Activated CD4-positive, alpha-beta T cell treated with anti-CD3 and anti-CD28 coated beads for 36 hours (primary cell): ENCODE measurements at regions not wholly inside any gene's neighbourhood (a gene's known extent, or its start where the extent isn't known, plus 50 kb on each side); places are given as distances from the start of the nearest gene placed in this dataset.
A peak's percentile ranks its signal among the peaks of the same experiment; 100 is the strongest.
"Not testable (repeated sequence)": the region's sequence is repeated elsewhere in the genome, so short reads cannot be mapped to it uniquely, and the experiment has no call there.

Experiments used
- ATAC-seq: fragments of 200-7000 bp; cut with Tn5 transposase; one replicate; pipeline ENCODE4 v1.10.0; 2021; ENCODE audit warnings: mild to moderate bottlenecking, moderate library complexity
- CTCF ChIA-PET: fragments of 350-600 bp; sonication (Branson Sonifier 250); formaldehyde crosslinking; loops from one replicate; lab custom pipeline; 2021; ENCODE audit warnings: antibody characterized with exemption; lab: Charles Lee
- POLR2A ChIA-PET: fragments of 350-600 bp; sonication (Branson Sonifier 250); formaldehyde crosslinking; loops from one replicate; lab custom pipeline; 2021; ENCODE audit warnings: antibody characterized with exemption, inconsistent platforms; lab: Charles Lee
- DNase-seq: peaks from one replicate; pipeline ENCODE4 v3.0.0-alpha.2; 2020
- H3K27ac Mint-ChIP-seq: one replicate; pipeline ENCODE4 v1.8.0; 2021; ENCODE audit warnings: mixed read lengths
- H3K27me3 Mint-ChIP-seq: one replicate; pipeline ENCODE4 v1.8.0; 2021; ENCODE audit warnings: mixed read lengths
- H3K36me3 Mint-ChIP-seq: one replicate; pipeline ENCODE4 v1.8.0; 2021; ENCODE audit warnings: low read depth, mixed read lengths
- H3K4me1 Mint-ChIP-seq: one replicate; pipeline ENCODE4 v1.8.0; 2021; ENCODE audit warnings: mixed read lengths
- H3K4me3 Mint-ChIP-seq: one replicate; pipeline ENCODE4 v1.8.0; 2021; ENCODE audit warnings: mild to moderate bottlenecking, moderate library complexity, mixed read lengths
- H3K9me3 Mint-ChIP-seq: one replicate; pipeline ENCODE4 v1.8.0; 2021; ENCODE audit warnings: low read depth, mixed read lengths
- intact Hi-C, 2 experiments: fragments of 100-400 bp; cut with DNase I in 1 of 2; cut with micrococcal nuclease in 1 of 2; formaldehyde crosslinking; loops; one replicate each; pipeline versions ENCODE4 v1.14.2 to v1.15.1; 2022 to 2024; cut with DNase I, micrococcal nuclease

DNA sequence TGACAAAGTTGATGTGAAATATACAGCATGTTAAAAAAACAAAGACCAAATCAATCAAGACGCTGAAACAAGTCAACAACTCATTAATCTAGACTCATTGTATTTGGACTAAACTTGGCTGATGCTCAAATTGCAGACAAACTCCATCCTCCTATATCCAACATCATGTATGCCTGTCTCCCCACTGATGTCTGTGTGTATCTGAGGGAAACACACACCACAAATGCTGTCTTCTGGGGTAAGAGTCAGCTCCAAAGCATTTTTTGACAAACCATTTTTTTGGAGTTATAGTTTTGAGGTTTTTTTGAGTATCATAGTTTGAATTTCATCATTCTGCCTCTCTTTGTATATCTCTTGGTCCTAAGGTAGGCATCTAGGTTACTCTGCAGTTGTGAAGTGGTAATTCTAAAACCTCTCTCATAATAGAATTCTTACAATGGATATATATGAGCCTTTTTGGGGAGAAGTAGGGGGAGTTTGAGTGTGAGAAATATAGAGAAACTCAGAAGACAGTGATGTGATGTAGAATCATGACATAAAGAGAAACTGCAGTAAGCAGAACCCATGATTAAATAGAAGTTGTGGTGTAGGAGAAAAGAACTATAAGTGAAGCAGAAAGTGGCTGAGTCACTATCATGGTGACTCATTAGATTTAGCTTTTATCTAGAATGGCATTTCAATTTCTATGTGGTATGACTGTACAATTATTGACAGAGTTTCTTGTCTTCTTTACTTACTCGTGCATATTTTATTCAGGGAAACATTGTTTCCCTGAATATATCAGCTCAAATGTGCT lies 1531.1 kb upstream of the LRRTM3 start:
- H3K4me1 Mint-ChIP-seq, result no peaks in the 10 kb centered on the region
- H3K36me3 Mint-ChIP-seq, result no peaks in the 10 kb centered on the region
- POLR2A ChIA-PET, result interaction anchor here (0.6 kb wide), 1 partner anchor 30 kb away, joined by 3 read pairs; no protein-coding TSS in a partner anchor
- peaks cover 3% of the 10 kb centered on the region for H3K9me3 Mint-ChIP-seq
- H3K27me3 Mint-ChIP-seq, result no peaks in the 10 kb centered on the region
- DNase-seq (no peak), ATAC-seq (peak; percentile 72)
- H3K4me3 Mint-ChIP-seq, result no peak overlapping the region
- CTCF ChIA-PET, result no interaction called here
- intact Hi-C loops, result no loop called here
- no peak overlapping the region for H3K27ac Mint-ChIP-seq

DNA sequence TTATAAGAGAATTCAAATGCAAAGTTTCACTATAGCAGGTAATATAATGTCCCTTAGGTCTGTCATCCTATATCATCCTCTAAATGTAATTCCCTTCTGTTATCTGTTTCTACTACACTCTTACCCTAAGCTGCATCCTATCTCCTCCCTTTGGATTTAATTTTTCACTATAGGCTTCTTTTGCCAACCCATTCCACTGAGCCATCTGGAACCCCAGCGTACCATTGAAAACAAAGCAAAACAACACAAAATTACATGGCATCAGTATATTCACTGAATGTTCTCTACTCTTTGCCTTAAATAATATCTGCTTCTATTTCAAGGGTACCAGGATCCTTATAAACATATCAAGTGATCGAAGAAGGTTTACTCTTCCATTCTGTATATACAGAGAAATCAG lies 1530.2 kb upstream of the LRRTM3 start:
- no peaks in the 10 kb centered on the region for H3K27me3 Mint-ChIP-seq
- DNase-seq (no peak), ATAC-seq (no peak)
- H3K36me3 Mint-ChIP-seq, result no peaks in the 10 kb centered on the region
- ChIA-PET POLR2A (no interaction called here), CTCF (no interaction called here)
- no peaks in the 10 kb centered on the region for H3K4me1 Mint-ChIP-seq
- intact Hi-C loops, result no loop called here
- peaks cover 3% of the 10 kb centered on the region for H3K9me3 Mint-ChIP-seq
- H3K4me3 Mint-ChIP-seq, result no peak overlapping the region
- H3K27ac Mint-ChIP-seq, result no peak overlapping the region

DNA sequence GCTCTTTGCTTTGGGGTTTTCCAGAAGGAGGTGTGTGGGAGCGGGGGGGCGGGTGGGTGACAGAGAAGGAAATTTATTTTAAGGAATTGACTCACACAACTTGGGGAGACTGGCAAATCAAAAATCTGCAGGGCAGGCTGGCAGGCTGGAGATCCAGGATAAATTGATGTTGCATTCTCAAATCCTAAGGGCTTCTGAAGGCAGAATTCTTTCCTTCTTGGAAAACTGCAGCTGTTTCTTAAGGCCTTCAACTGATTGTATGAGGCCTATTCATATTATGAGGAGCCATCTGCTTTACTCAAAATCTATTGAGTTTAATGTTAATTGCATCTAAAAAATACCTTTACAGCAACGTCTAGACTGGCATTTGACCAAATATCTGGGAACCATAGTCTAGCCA lies 1528.8 kb upstream of the LRRTM3 start:
- POLR2A ChIA-PET, result no interaction called here
- no peaks in the 10 kb centered on the region for H3K4me1 Mint-ChIP-seq
- peaks cover 3% of the 10 kb centered on the region for H3K9me3 Mint-ChIP-seq

DNA sequence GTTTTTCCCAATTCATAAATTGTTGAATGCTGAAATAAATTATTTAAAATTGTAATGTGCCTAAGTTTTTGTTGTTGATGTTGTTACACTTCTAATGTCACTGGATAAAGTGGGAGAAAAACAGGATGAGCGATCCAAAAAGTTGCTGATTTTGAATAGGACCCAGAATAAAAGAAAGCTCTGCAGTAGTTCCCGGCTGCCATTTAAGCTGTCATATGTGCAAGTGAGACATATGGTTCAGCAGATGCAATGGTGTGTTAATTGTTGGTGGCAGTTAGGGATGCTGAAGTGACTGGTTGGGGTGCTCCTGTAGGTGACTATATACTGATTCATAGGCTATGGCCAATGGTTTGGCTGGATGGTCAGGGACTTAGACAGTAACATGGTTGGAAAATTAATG lies 1517.4 kb upstream of the LRRTM3 start:
- no peak overlapping the region for H3K27ac Mint-ChIP-seq
- no peaks in the 10 kb centered on the region for H3K27me3 Mint-ChIP-seq
- H3K36me3 Mint-ChIP-seq, result no peaks in the 10 kb centered on the region
- POLR2A ChIA-PET, result no interaction called here
- no peaks in the 10 kb centered on the region for H3K4me1 Mint-ChIP-seq
- H3K4me3 Mint-ChIP-seq, result no peak overlapping the region
- peaks cover 9% of the 10 kb centered on the region for H3K9me3 Mint-ChIP-seq
- intact Hi-C loops, result no loop called here
- ATAC-seq (no peak), DNase-seq (no peak)
- CTCF ChIA-PET, result no interaction called here

More for the DNA sequence above, 1528.8 kb upstream of the LRRTM3 start:
- CTCF ChIA-PET, result no interaction called here
- intact Hi-C loops, result no loop called here
- DNase-seq, result no peak
- no peak for ATAC-seq
- H3K4me3 Mint-ChIP-seq, result no peak overlapping the region
- no peaks in the 10 kb centered on the region for H3K27me3 Mint-ChIP-seq
- no peak overlapping the region for H3K27ac Mint-ChIP-seq
- no peaks in the 10 kb centered on the region for H3K36me3 Mint-ChIP-seq

DNA sequence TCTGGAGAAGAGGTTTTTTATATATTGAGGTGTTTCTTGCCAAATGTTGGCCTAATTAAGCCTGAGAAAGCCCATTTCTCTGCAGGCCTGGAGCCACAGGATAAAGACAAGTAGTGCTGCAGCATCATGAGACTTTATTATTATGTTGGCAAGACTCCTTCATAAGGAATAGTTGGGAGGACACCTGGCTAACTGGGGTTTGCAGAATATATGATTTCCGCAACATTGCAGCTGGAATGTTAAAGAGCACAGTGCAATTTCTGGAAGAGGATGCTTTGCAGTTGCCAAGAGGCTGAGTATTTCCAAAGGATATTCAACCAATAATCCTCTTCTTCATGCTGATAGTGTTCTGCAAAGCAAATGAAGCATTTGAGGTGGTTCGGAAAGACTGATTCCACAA lies 1512.8 kb upstream of the LRRTM3 start:
- intact Hi-C loops, result no loop called here
- H3K36me3 Mint-ChIP-seq, result no peaks in the 10 kb centered on the region
- POLR2A ChIA-PET, result no interaction called here

DNA sequence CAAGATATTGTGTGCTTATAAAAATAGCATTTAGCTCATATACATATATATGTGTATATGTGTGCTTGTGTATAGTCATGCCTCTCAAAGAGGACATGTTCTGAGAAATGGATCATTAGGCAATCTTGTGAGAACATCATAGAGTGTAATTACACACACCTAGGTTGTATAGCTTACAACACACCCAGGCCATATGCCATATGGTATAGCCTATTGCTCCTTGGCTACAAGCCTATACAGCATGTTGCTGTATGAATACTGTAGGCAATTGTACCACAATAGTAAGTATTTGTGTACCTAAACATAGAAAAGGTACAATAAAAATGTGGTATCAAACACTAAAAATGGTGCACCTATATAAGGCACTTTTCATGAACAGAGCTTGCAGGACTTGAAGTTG lies 1510.5 kb upstream of the LRRTM3 start:
- intact Hi-C loops, result no loop called here
- Mint-ChIP-seq H3K9me3 (peaks cover 11% of the 10 kb centered on the region), H3K4me3 (no peak overlapping the region), H3K27me3 (no peaks in the 10 kb centered on the region), H3K27ac (no peak overlapping the region), H3K36me3 (no peaks in the 10 kb centered on the region), H3K4me1 (no peaks in the 10 kb centered on the region)
- ChIA-PET POLR2A (no interaction called here), CTCF (no interaction called here)
- ATAC-seq (no peak), DNase-seq (no peak)

More for the DNA sequence above, 1512.8 kb upstream of the LRRTM3 start:
- Mint-ChIP-seq H3K27me3 (no peaks in the 10 kb centered on the region), H3K4me3 (no peak overlapping the region), H3K4me1 (no peaks in the 10 kb centered on the region), H3K27ac (no peak overlapping the region), H3K9me3 (peaks cover 12% of the 10 kb centered on the region)
- DNase-seq (no peak), ATAC-seq (no peak)
- CTCF ChIA-PET, result no interaction called here

DNA sequence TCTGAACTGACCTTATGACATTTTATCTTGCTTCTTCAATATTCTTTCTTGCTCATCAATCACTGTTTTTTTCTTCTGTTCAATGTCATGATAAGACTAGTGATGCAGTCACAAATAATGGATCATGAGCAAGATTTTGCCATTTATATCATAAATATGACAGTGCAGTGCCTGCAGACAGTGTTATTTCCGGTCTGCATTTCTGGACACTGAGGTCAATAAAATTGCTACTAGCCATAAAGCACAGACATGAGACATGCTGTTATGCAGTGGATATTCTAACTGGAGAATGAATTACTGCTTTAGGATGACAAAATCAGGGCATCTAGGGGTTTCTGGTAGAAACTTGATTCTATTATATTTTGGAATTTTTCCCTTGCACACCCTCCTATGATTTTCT lies 1509.7 kb upstream of the LRRTM3 start:
- ChIA-PET POLR2A (no interaction called here), CTCF (no interaction called here)
- intact Hi-C loops, result no loop called here
- H3K4me3 Mint-ChIP-seq, result no peak overlapping the region
- no peak for DNase-seq
- H3K27ac Mint-ChIP-seq, result no peak overlapping the region
- H3K27me3 Mint-ChIP-seq, result no peaks in the 10 kb centered on the region
- no peaks in the 10 kb centered on the region for H3K4me1 Mint-ChIP-seq
- no peak for ATAC-seq
- peaks cover 11% of the 10 kb centered on the region for H3K9me3 Mint-ChIP-seq
- no peaks in the 10 kb centered on the region for H3K36me3 Mint-ChIP-seq

DNA sequence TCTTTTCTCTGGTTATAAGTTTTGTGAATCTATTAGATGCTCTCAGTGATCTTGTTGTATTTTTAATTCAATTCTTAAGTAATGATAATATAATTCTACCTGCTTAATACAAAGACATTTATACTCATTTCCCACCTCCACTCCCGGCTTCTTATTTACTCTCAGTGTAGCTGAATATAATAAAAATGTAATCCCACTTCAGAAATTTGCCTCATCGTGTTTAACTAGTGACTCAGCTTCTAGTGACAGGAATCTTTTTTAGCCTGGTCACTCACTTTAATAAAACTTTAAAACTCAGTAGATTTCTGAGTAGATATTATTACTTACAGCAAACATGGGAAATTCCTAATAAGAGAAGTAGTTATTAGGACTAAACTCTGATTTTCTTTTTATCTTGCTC lies 1506.2 kb upstream of the LRRTM3 start:
- H3K4me3 Mint-ChIP-seq, result no peak overlapping the region
- H3K36me3 Mint-ChIP-seq, result no peaks in the 10 kb centered on the region
- ATAC-seq (no peak), DNase-seq (no peak)
- CTCF ChIA-PET, result no interaction called here
- H3K27me3 Mint-ChIP-seq, result no peaks in the 10 kb centered on the region
- no peak overlapping the region for H3K27ac Mint-ChIP-seq
- H3K4me1 Mint-ChIP-seq, result no peaks in the 10 kb centered on the region
- intact Hi-C loops, result no loop called here
- H3K9me3 Mint-ChIP-seq, result peaks cover 13% of the 10 kb centered on the region
- POLR2A ChIA-PET, result no interaction called here

DNA sequence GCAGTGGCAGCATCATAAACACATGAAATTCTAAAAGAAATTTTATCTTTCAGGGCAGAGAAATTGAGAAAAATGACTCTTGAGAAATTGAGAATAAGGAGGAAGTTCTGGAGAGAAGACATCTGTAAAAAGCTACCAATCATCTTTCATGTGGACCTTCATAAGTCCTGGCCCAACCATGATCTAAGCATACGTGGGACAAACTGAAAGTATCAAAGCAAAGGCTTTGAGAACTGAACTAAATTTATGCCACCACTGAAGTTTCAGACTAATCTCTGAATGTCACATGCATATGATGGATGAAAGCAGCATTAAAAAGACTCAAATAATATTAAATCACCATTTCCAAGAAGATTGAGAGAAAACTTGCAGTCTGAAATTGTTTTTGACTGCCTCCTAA lies 1502.8 kb upstream of the LRRTM3 start:
- ChIA-PET POLR2A (no interaction called here), CTCF (no interaction called here)
- no peak overlapping the region for H3K27ac Mint-ChIP-seq
- H3K9me3 Mint-ChIP-seq, result peaks cover 13% of the 10 kb centered on the region
- H3K4me1 Mint-ChIP-seq, result no peaks in the 10 kb centered on the region
- intact Hi-C loops, result no loop called here
- ATAC-seq (no peak), DNase-seq (no peak)
- no peak overlapping the region for H3K4me3 Mint-ChIP-seq
- H3K27me3 Mint-ChIP-seq, result no peaks in the 10 kb centered on the region
- no peaks in the 10 kb centered on the region for H3K36me3 Mint-ChIP-seq

DNA sequence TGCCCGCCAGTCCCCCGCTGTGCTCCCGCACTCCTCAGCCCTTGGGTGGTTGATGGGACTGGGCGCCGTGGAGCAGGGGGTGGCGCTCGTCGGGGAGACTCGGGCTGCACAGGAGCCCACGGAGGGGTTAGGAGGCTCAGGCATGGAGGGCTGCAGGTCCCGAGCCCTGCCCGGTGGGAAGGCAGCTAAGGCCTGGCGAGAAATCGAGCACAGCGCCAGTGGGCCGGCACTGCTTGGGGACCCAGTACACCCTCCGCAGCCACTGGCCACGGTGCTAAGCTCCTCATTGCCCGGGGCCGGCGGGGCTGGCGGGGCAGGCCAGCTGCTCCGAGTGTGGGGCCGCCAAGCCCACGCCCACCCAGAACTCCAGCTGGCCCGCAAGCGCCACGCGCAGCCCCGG lies 1496.5 kb upstream of the LRRTM3 start:
- H3K4me1 Mint-ChIP-seq, intact Hi-C loops, H3K27me3 Mint-ChIP-seq, H3K36me3 Mint-ChIP-seq, DNase-seq, H3K27ac Mint-ChIP-seq, CTCF ChIA-PET, ATAC-seq, H3K4me3 Mint-ChIP-seq, H3K9me3 Mint-ChIP-seq, POLR2A ChIA-PET: not testable (repeated sequence)

DNA sequence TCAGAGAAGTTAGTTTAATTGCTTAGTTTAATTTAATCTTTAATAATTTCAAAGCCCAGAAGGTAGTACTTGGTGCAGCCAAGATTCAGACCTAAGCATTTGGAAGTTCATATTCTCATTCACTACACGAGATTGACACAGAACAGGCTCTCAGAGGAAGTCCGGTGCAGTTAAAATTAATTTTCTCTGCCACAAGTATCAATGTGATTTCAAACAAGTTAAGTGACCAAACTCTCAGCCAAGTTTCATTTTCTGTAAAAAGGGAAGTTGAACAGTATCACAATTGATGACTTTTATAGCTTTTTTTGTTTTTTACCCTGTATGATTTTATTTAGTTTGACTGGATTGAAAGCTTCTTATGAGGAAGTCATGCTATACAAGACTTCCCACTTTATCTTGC lies 1494.9 kb upstream of the LRRTM3 start:
- ChIA-PET CTCF (no interaction called here), POLR2A (no interaction called here)
- H3K4me1 Mint-ChIP-seq, result no peaks in the 10 kb centered on the region
- no peak for DNase-seq
- peaks cover 2% of the 10 kb centered on the region for H3K9me3 Mint-ChIP-seq
- intact Hi-C loops, result no loop called here
- H3K36me3 Mint-ChIP-seq, result no peaks in the 10 kb centered on the region
- no peak for ATAC-seq
- no peaks in the 10 kb centered on the region for H3K27me3 Mint-ChIP-seq
- no peak overlapping the region for H3K4me3 Mint-ChIP-seq
- no peak overlapping the region for H3K27ac Mint-ChIP-seq

DNA sequence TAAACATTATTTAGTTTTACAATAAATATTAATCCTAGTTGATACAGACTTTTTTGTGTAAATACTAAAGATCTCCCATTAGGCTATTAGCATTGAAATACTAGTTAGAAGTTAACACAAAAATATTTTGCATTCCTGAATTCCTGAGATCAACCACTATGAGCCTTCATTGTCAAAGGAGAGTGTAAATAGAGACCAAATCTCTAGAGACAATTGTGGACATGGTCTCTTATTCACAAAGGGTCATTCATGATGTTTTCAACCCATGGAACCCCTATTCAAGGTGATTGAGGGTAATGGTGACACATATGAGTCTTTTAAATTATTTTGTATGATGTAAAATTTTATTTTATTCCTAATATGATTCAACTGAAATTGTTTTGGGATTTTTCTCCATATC lies 1454.8 kb upstream of the LRRTM3 start:
- peaks cover 5% of the 10 kb centered on the region for H3K9me3 Mint-ChIP-seq
- H3K4me1 Mint-ChIP-seq, result no peaks in the 10 kb centered on the region

More for the DNA sequence above, 1454.8 kb upstream of the LRRTM3 start:
- Mint-ChIP-seq H3K27me3 (no peaks in the 10 kb centered on the region), H3K4me3 (no peak overlapping the region), H3K36me3 (no peaks in the 10 kb centered on the region), H3K27ac (no peak overlapping the region)
- POLR2A ChIA-PET, result no interaction called here
- ATAC-seq (no peak), DNase-seq (no peak)
- intact Hi-C loops, result no loop called here
- CTCF ChIA-PET, result no interaction called here
